ENCODE measurements at regions not wholly inside any gene's neighbourhood (a gene's known extent, or its start where the extent isn't known, plus 50 kb on each side); places are given as distances from the start of the nearest gene placed in this dataset.

- Histone ChIP-seq H3K4me2 (ENCODE audit: low read length) (peak overlapping the region; percentile 72), H3K27me3 (ENCODE audit: insufficient read depth, low read length) (no peaks in the 10 kb centered on the region; the same call in 1 of the 2 replicates), H2AFZ (ENCODE audit: low read depth, low read length, poor library complexity, severe bottlenecking) (peak overlapping the region; percentile 47), H3K4me1 (ENCODE audit: control insufficient read depth in 1 of 2, insufficient read depth in 2 of 2, low read length in 2 of 2) (peaks cover 23 to 32% of the 10 kb centered on the region in 2 experiments), H3K9me3 (ENCODE audit: control insufficient read depth in 1 of 2, insufficient read depth in 1 of 2, low read depth in 1 of 2, low read length in 2 of 2) (no peaks in the 10 kb centered on the region), H3K9me2 (ENCODE audit: insufficient read depth) (no peaks in the 10 kb centered on the region), H4K20me1 (ENCODE audit: insufficient read depth) (no peaks in the 10 kb centered on the region), H3K27ac (ENCODE audit: low read depth, low read length) (peak overlapping the region; percentile 28; the same call in 1 of the 2 replicates), H3K79me2 (ENCODE audit: insufficient read depth, low read length) (no peaks in the 10 kb centered on the region), H3K36me3 (ENCODE audit: control insufficient read depth in 1 of 2, insufficient read depth in 2 of 2, low read length in 2 of 2) (no peaks in the 10 kb centered on the region), H3K9ac (ENCODE audit: low read length) (peak overlapping the region; percentile 20; the same call in 1 of the 2 replicates), H3K4me3 (replicated peaks in 1 of 2; ENCODE audit: low read depth in 1 of 2, low read length in 2 of 2) (peak overlapping the region; percentile 19 to 30)
- DNase-seq (ENCODE audit: low read depth, low spot score) (no peak), ATAC-seq (peak; percentile 82)
- ChIA-PET RAD21 (ENCODE audit: low non-redundant PET in 1 of 2, low total read pairs in 2 of 2, uncharacterized antibody in 2 of 2, unreplicated experiment in 2 of 2) (interaction anchor here in 1 of 2 experiments (0.5 kb wide), 1 partner anchor 164 kb away, joined by 5 read pairs; no protein-coding TSS in a partner anchor), CTCF (interaction anchor here (0.9 to 2.7 kb wide), 3 partner anchors 23 to 218 kb away, joined by 3 to 15 read pairs (median 8); partner anchors contain the start of gene RRBP1), POLR2A (interaction anchor here (0.7 to 2.1 kb wide), 5 partner anchors 25 to 194 kb away, joined by 4 to 11 read pairs (median 5); partner anchors contain the start of gene RRBP1)
- BruUV-seq (replicated peaks) = no TSS peak
- intact Hi-C loops (cut with micrococcal nuclease) = no loop called here
- no peak for TF ChIP-seq EZH2phosphoT487 (IDR thresholded peaks at IDR 0.05; ENCODE audit: borderline replicate concordance)
- no peak for TF ChIP-seq JUND (IDR thresholded peaks at IDR 0.05)
- 0 out of 2 replicates have a peak, but pooled peaks have one; percentile 15 for TF ChIP-seq SIN3A (IDR thresholded peaks at IDR 0.05; ENCODE audit: low read depth)
- no peak for TF ChIP-seq RAD21 (IDR thresholded peaks at IDR 0.05; ENCODE audit: low read depth)
- no peak for TF ChIP-seq ELF1 (IDR thresholded peaks at IDR 0.05; ENCODE audit: borderline replicate concordance, low read depth)
These were observed 94.1 kb downstream of the SNX5 start for GRCh38 chr20:17874271-17875105.

All from HCT116 (cell line).